Right lobe of liver (tissue), 4 donors: ENCODE measurements at regions not wholly inside any gene's neighbourhood (a gene's known extent, or its start where the extent isn't known, plus 50 kb on each side); places are given as distances from the start of the nearest gene placed in this dataset.

Experiments used
- CTCF ChIP-seq, 4 donors: fragments of 200-600 bp in 3 of 4; fragments of 450-650 bp in 1 of 4; IDR thresholded peaks; one replicate each; pipeline versions ENCODE4 v1.5.1 to v1.8.0; 2016 to 2022; ENCODE audit warnings: antibody characterized with exemption in 4 of 4, mild to moderate bottlenecking in 2 of 4
- POLR2A ChIP-seq: fragments of 450-650 bp; IDR thresholded peaks from one replicate; pipeline ENCODE4 v1.6.1; 2017; ENCODE audit warnings: antibody characterized with exemption, mild to moderate bottlenecking
- donor health status: DM: no; HTN: no; CAD: no.
- donor health status: DM: no; HTN: no; CAD: no.
- donor health status: DM: no; HTN: yes; CAD: no.

GRCh38 chr10:108601851-108602250, 1321.5 kb downstream of the XPNPEP1 start:
- TF ChIP-seq POLR2A (no peak), CTCF (IDR thresholded peaks at IDR 0.05) (no peak)
